Thyroid gland (tissue), 4 donors: ENCODE measurements at regions not wholly inside any gene's neighbourhood (a gene's known extent, or its start where the extent isn't known, plus 50 kb on each side); places are given as distances from the start of the nearest gene placed in this dataset.

Source experiments
- DNase-seq, 2 donors: peaks; one replicate each; pipeline ENCODE4 v3.0.0-alpha.2; 2019
- H3K27ac ChIP-seq, 3 donors: fragments of 200-600 bp; sonication (generic); 1 replicate in 2 of 3; 2 replicates in 1 of 3; pipeline ENCODE4 v1.5.1; 2016 to 2019; ENCODE audit warnings: mild to moderate bottlenecking in 1 of 3, moderate library complexity in 1 of 3
- H3K27me3 ChIP-seq: fragments of 200-600 bp; sonication (generic); one replicate; pipeline ENCODE4 v1.5.1; 2019
- H3K36me3 ChIP-seq, 2 donors: fragments of 200-600 bp; sonication (generic); one replicate each; pipeline ENCODE4 v1.5.1; 2016 to 2019
- H3K4me1 ChIP-seq, 2 donors: fragments of 200-600 bp; sonication (generic); one replicate each; pipeline ENCODE4 v1.5.1; 2017 to 2019
- H3K4me3 ChIP-seq, 3 donors: fragments of 200-600 bp; sonication (generic); replicated peaks in 1 of 3; 1 replicate in 2 of 3; 2 replicates in 1 of 3; pipeline ENCODE4 v1.5.1; 2016; ENCODE audit warnings: mild to moderate bottlenecking in 1 of 3
- H3K9me3 ChIP-seq: fragments of 200-600 bp; sonication (generic); one replicate; pipeline ENCODE4 v1.5.1; 2017
- CTCF ChIP-seq, 6 experiments: fragments of 200-600 bp in 3 of 6; fragments of 450-650 bp in 3 of 6; sonication (generic) in 3 of 6; IDR thresholded peaks; one replicate each; pipeline ENCODE4 v1.5.1; 2016 to 2019; ENCODE audit warnings: antibody characterized with exemption in 6 of 6, mild to moderate bottlenecking in 2 of 6, inconsistent platforms in 1 of 6, moderate library complexity in 1 of 6
- POLR2A ChIP-seq, 2 donors: fragments of 450-650 bp; IDR thresholded peaks; one replicate each; pipeline ENCODE4 v1.6.1; 2017; ENCODE audit warnings: antibody characterized with exemption in 2 of 2, mild to moderate bottlenecking in 2 of 2, moderate library complexity in 1 of 2
- WGBS, 2 donors: methylation state at CpG; one replicate each; pipeline ENCODE4 v1.1.5; 2017; 5-methylcytosine and 5-hydroxymethylcytosine counted together
- intact Hi-C: fragments of 100-400 bp; cut with DNase I; formaldehyde crosslinking; loops from one replicate; pipeline ENCODE4 v1.15.1; 2023

GRCh38 chr9:14512942-14513341, 180.3 kb downstream of the ZDHHC21 start:
- TF ChIP-seq POLR2A (IDR thresholded peaks at IDR 0.05) (no peak), CTCF (IDR thresholded peaks at IDR 0.05) (no peak)
- no peaks in the 10 kb centered on the region for H3K36me3 ChIP-seq
- WGBS, 2 donors: 90 to 94% methylated on average over 1 of the region's 1 CpG

GRCh38 chr9:14511452-14511851, 181.8 kb downstream of the ZDHHC21 start:
- Histone ChIP-seq H3K36me3 (no peaks in the 10 kb centered on the region), H3K4me3 (no peak overlapping the region), H3K27ac (no peak overlapping the region), H3K27me3 (no peaks in the 10 kb centered on the region), H3K9me3 (no peaks in the 10 kb centered on the region), H3K4me1 (no peaks in the 10 kb centered on the region)
- no peak for TF ChIP-seq CTCF (IDR thresholded peaks at IDR 0.05)
- TF ChIP-seq POLR2A (IDR thresholded peaks at IDR 0.05): no peak
- intact Hi-C loops: no loop called here
- no peak for DNase-seq

More at GRCh38 chr9:14512942-14513341, 180.3 kb downstream of the ZDHHC21 start:
- H3K27ac ChIP-seq: no peak overlapping the region
- H3K4me1 ChIP-seq: no peaks in the 10 kb centered on the region
- intact Hi-C loops: no loop called here
- no peak overlapping the region for H3K4me3 ChIP-seq
- DNase-seq: no peak
- H3K9me3 ChIP-seq: no peaks in the 10 kb centered on the region
- H3K27me3 ChIP-seq: no peaks in the 10 kb centered on the region

- H3K4me3 ChIP-seq: no peak overlapping the region
- WGBS, 2 donors: 76 to 82% methylated on average over 2 of the region's 2 CpGs
- no peaks in the 10 kb centered on the region for H3K9me3 ChIP-seq
- no peaks in the 10 kb centered on the region for H3K36me3 ChIP-seq
- no peak overlapping the region for H3K27ac ChIP-seq
- TF ChIP-seq CTCF (IDR thresholded peaks at IDR 0.05): no peak
- no peak for TF ChIP-seq POLR2A (IDR thresholded peaks at IDR 0.05)
- intact Hi-C loops: no loop called here
- H3K27me3 ChIP-seq: no peaks in the 10 kb centered on the region
- no peak for DNase-seq
- no peaks in the 10 kb centered on the region for H3K4me1 ChIP-seq
Measured at GRCh38 chr9:14508884-14509283, 184.3 kb downstream of the ZDHHC21 start.

- H3K4me3 ChIP-seq: no peak overlapping the region
- DNase-seq: no peak
- H3K27ac ChIP-seq: no peak overlapping the region
- H3K27me3 ChIP-seq: no peaks in the 10 kb centered on the region
- WGBS, 2 donors: 82 to 87% methylated on average over 4 of the region's 4 CpGs
- no peaks in the 10 kb centered on the region for H3K36me3 ChIP-seq
- intact Hi-C loops: no loop called here
- TF ChIP-seq CTCF (IDR thresholded peaks at IDR 0.05) (no peak), POLR2A (IDR thresholded peaks at IDR 0.05) (no peak)
- H3K9me3 ChIP-seq: no peaks in the 10 kb centered on the region
- no peaks in the 10 kb centered on the region for H3K4me1 ChIP-seq
Measured at GRCh38 chr9:14501366-14501765, 187.4 kb upstream of the NFIB start.

GRCh38 chr9:14500705-14501104, 186.8 kb upstream of the NFIB start:
- Histone ChIP-seq H3K4me1 (no peaks in the 10 kb centered on the region), H3K27ac (no peak overlapping the region), H3K27me3 (no peaks in the 10 kb centered on the region), H3K36me3 (no peaks in the 10 kb centered on the region), H3K4me3 (no peak overlapping the region), H3K9me3 (no peaks in the 10 kb centered on the region)
- intact Hi-C loops: no loop called here
- TF ChIP-seq POLR2A (IDR thresholded peaks at IDR 0.05): no peak
- TF ChIP-seq CTCF (IDR thresholded peaks at IDR 0.05): no peak
- no peak for DNase-seq
- WGBS, 2 donors: 80 to 83% methylated on average over 9 of the region's 9 CpGs
